ENCODE measurements at regions not wholly inside any gene's neighbourhood (a gene's known extent, or its start where the extent isn't known, plus 50 kb on each side); places are given as distances from the start of the nearest gene placed in this dataset.

- peaks cover 33% of the 10 kb centered on the region for H3K27me3 ChIP-seq (replicated peaks; ENCODE audit: insufficient read depth, low read length)
- no peak overlapping the region for H3K9ac ChIP-seq (ENCODE audit: low read length)
- TF ChIP-seq CTCF (IDR thresholded peaks at IDR 0.05; ENCODE audit: low read length), result no peak
- TF ChIP-seq EZH2 (optimal IDR thresholded peaks at IDR 0.05; ENCODE audit: low read depth, low read length), result no peak
- TF ChIP-seq EZH2phosphoT487 (IDR thresholded peaks at IDR 0.05; ENCODE audit: low read length), result no peak
- no peaks in the 10 kb centered on the region for H3K79me2 ChIP-seq (ENCODE audit: low read length)
- H3K4me3 ChIP-seq (ENCODE audit: low read length), result no peak overlapping the region
- H3K4me1 ChIP-seq (ENCODE audit: low read length), result no peaks in the 10 kb centered on the region
- H3K27ac ChIP-seq (ENCODE audit: low read length), result no peak overlapping the region
- H4K20me1 ChIP-seq (ENCODE audit: insufficient read depth, low read length), result no peaks in the 10 kb centered on the region
- DNase-seq, result no peak
- no peak overlapping the region for H3K4me2 ChIP-seq (ENCODE audit: low read depth, low read length)
- no peaks in the 10 kb centered on the region for H3F3A ChIP-seq (ENCODE audit: insufficient read depth, low read length)
- no peaks in the 10 kb centered on the region for H3K36me3 ChIP-seq (replicated peaks; ENCODE audit: insufficient read depth, low read length)
- H2AFZ ChIP-seq (ENCODE audit: low read length), result no peak overlapping the region
- H3K9me2 ChIP-seq (replicated peaks; ENCODE audit: insufficient read depth, low read length), result no peaks in the 10 kb centered on the region
- H3K9me3 ChIP-seq (replicated peaks; ENCODE audit: insufficient read depth, low read length), result no peaks in the 10 kb centered on the region
Measured at GRCh38 chr15:77856705-77857346, 220.7 kb downstream of the TBC1D2B start.

GRCh38 chr15:77855871-77856270 lies 221.6 kb downstream of the TBC1D2B start:
- peaks cover 27% of the 10 kb centered on the region for H3K27me3 ChIP-seq (replicated peaks; ENCODE audit: insufficient read depth, low read length)
- H3K4me3 ChIP-seq (ENCODE audit: low read length), result no peak overlapping the region
- H2AFZ ChIP-seq (ENCODE audit: low read length), result no peak overlapping the region
- DNase-seq, result no peak
- H3K9me2 ChIP-seq (replicated peaks; ENCODE audit: insufficient read depth, low read length), result no peaks in the 10 kb centered on the region
- no peak overlapping the region for H3K27ac ChIP-seq (ENCODE audit: low read length)
- no peaks in the 10 kb centered on the region for H3F3A ChIP-seq (ENCODE audit: insufficient read depth, low read length)
- H3K9me3 ChIP-seq (replicated peaks; ENCODE audit: insufficient read depth, low read length), result no peaks in the 10 kb centered on the region
- TF ChIP-seq EZH2 (optimal IDR thresholded peaks at IDR 0.05; ENCODE audit: low read depth, low read length) (no peak), CTCF (IDR thresholded peaks at IDR 0.05; ENCODE audit: low read length) (no peak), EZH2phosphoT487 (IDR thresholded peaks at IDR 0.05; ENCODE audit: low read length) (no peak)
- no peak overlapping the region for H3K9ac ChIP-seq (ENCODE audit: low read length)
- no peaks in the 10 kb centered on the region for H3K79me2 ChIP-seq (ENCODE audit: low read length)
- H3K4me2 ChIP-seq (ENCODE audit: low read depth, low read length), result no peak overlapping the region
- no peaks in the 10 kb centered on the region for H3K36me3 ChIP-seq (replicated peaks; ENCODE audit: insufficient read depth, low read length)
- H4K20me1 ChIP-seq (ENCODE audit: insufficient read depth, low read length), result no peaks in the 10 kb centered on the region
- H3K4me1 ChIP-seq (ENCODE audit: low read length), result no peaks in the 10 kb centered on the region

GRCh38 chr15:77854980-77855379 lies 222.3 kb upstream of the LINGO1 start:
- no peak overlapping the region for H3K27ac ChIP-seq (ENCODE audit: low read length)
- peaks cover 23% of the 10 kb centered on the region for H3K27me3 ChIP-seq (replicated peaks; ENCODE audit: insufficient read depth, low read length)
- H3K4me2 ChIP-seq (ENCODE audit: low read depth, low read length), result no peak overlapping the region
- H3K9me2 ChIP-seq (replicated peaks; ENCODE audit: insufficient read depth, low read length), result no peaks in the 10 kb centered on the region
- no peak overlapping the region for H2AFZ ChIP-seq (ENCODE audit: low read length)
- H3K4me3 ChIP-seq (ENCODE audit: low read length), result no peak overlapping the region
- DNase-seq, result no peak
- H3F3A ChIP-seq (ENCODE audit: insufficient read depth, low read length), result no peaks in the 10 kb centered on the region
- no peaks in the 10 kb centered on the region for H3K79me2 ChIP-seq (ENCODE audit: low read length)
- no peaks in the 10 kb centered on the region for H3K36me3 ChIP-seq (replicated peaks; ENCODE audit: insufficient read depth, low read length)
- H3K4me1 ChIP-seq (ENCODE audit: low read length), result no peaks in the 10 kb centered on the region
- no peak overlapping the region for H3K9ac ChIP-seq (ENCODE audit: low read length)
- TF ChIP-seq EZH2 (optimal IDR thresholded peaks at IDR 0.05; ENCODE audit: low read depth, low read length), result no peak
- TF ChIP-seq CTCF (IDR thresholded peaks at IDR 0.05; ENCODE audit: low read length), result no peak
- TF ChIP-seq EZH2phosphoT487 (IDR thresholded peaks at IDR 0.05; ENCODE audit: low read length), result no peak
- no peaks in the 10 kb centered on the region for H3K9me3 ChIP-seq (replicated peaks; ENCODE audit: insufficient read depth, low read length)
- H4K20me1 ChIP-seq (ENCODE audit: insufficient read depth, low read length), result no peaks in the 10 kb centered on the region

Data from MM.1S (cell line).